ENCODE measurements at regions not wholly inside any gene's neighbourhood (a gene's known extent, or its start where the extent isn't known, plus 50 kb on each side); places are given as distances from the start of the nearest gene placed in this dataset.

DNA sequence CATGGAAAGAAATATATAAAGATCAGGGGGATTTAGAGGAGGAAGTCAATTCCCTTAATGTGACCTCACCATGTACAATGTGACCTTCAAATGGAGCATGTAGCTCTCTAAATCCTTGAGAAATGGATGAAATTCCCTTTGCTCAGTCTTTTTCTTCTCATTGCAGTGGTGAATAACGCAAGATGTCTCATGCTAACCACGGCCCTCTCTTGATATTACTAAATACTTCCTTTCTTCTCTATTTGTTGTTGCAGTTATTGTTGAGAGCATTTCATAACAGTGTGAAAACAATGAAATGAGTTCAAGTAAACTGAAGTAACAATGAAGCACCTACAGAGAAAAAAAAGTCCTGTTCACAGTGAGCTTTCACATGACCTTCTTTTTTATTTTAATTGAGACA, 55.6 kb downstream of the ZNF281 start:
- no peak for DNase-seq (ENCODE audit: low spot score)

- no peak for DNase-seq (ENCODE audit: low spot score)
These were observed 56.6 kb downstream of the ZNF281 start for GRCh38 chr1:200353232-200353631.

DNA sequence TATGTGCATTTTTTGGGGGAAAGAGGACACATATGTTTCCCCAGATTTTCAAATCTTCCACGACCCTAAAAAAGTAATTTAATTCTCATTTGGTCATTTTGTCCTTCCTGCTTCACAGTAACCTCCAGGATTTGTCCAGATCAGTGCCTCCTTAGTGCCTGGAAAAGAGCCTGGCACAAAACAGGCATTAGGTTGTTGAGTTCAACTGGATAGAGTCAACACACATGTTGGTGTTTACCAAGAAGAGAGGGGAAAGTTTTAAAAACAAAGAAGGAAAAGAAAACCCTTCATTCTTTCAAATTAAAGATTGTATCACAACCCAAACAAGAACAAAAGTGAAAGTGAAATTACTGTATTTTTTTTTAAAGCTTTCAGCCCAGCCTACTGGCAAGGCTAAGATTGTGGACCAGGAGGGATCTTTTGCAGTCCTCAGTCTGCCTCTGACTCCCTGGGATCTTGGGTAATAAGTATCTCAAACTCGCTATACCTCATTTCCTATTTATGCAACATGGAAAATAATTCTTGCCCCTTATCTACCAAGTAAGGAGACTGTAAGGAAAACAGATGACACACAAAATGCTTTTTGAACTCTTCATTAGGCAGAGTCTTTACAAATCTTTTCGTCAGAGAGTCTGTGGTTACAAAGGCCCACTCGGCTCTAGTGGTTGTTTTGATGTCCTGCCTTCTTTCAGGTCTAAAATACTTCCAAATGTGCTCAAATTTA, 57.8 kb downstream of the ZNF281 start:
- DNase-seq (ENCODE audit: low spot score) = peak; percentile 63

- no peak for DNase-seq (ENCODE audit: low spot score)
These were observed 58.4 kb downstream of the ZNF281 start for GRCh38 chr1:200351425-200351824.

DNA sequence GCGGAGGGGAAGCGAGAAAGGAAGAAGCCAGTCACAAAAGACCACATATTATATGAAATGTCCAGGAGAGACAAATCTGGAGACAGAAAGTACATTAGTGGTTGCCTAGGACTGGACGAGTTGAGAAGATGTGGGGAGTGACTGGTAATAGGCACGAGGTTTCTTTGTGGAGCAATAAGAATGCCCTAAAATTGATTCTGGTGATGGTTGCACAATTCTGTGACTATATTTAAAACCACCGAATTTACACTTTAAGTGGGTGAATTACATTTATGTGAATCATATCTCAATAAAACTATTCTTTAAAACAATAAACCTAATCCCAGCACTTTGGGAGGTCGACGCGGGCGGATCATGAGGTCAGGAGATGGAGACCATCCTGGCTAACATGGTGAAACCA, 63.1 kb downstream of the ZNF281 start:
- DNase-seq (ENCODE audit: low spot score) = peak; percentile 75

GRCh38 chr1:200345520-200345919, 64.3 kb downstream of the ZNF281 start:
- no peak for DNase-seq (ENCODE audit: low spot score)

DNA sequence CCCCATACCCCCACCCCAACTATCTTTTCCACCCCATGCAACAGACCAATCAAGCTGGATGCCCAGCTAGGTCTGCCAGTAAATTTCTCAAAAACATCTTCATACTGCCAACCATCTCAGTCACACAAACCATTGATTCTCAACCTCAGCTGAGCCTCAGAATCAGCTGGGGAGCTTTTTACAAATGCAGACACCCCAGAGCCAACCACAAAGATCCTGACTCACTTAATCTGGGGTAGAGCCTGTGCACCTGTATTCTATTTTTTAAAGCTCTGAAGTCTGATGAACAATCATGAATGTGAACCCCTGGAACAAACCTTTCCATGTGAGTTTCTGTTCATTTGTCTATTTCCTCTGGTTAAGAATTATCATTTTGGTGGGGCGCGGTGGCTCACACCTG, 66.0 kb downstream of the ZNF281 start:
- DNase-seq (ENCODE audit: low spot score) = no peak

GRCh38 chr1:200342511-200343311, 67.1 kb downstream of the ZNF281 start:
- DNase-seq (ENCODE audit: low spot score) = no peak

GRCh38 chr1:200338451-200338850, 71.4 kb downstream of the ZNF281 start:
- DNase-seq (ENCODE audit: low spot score) = no peak

- no peak for DNase-seq (ENCODE audit: low spot score)
These were observed 72.0 kb downstream of the ZNF281 start for GRCh38 chr1:200337831-200338230.

GRCh38 chr1:200337410-200337809, 72.4 kb downstream of the ZNF281 start:
- DNase-seq (ENCODE audit: low spot score) = no peak

DNA sequence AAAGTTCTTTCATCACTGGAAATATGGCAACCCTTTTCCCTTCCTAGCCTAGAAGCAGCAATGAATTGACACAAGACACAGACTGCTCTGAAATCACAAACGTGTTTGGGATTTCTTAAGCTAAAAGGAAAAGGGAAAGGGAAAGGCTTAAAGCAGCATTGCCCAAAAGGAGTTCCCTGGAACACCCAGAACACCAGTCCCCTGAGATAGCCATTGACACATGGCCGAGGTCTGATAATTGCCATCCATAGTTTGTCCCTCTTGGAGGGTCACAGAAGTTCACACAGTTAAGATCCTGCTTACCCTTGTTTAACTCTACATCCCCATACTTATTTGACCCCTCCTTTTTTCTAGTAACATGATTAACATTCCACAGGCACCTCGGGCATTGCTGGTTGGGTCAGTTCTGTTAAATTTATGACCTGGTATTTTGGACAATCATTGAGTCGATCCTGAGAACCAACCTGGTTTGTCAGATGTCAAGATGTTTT, 72.9 kb downstream of the ZNF281 start:
- DNase-seq (ENCODE audit: low spot score) = peak; percentile 44

- peak; percentile 82 for DNase-seq (ENCODE audit: low spot score)
These were observed 73.6 kb downstream of the ZNF281 start for GRCh38 chr1:200336101-200336845.

GRCh38 chr1:200334661-200335256, 75.1 kb downstream of the ZNF281 start:
- DNase-seq (ENCODE audit: low spot score) = peak; percentile 33

DNA sequence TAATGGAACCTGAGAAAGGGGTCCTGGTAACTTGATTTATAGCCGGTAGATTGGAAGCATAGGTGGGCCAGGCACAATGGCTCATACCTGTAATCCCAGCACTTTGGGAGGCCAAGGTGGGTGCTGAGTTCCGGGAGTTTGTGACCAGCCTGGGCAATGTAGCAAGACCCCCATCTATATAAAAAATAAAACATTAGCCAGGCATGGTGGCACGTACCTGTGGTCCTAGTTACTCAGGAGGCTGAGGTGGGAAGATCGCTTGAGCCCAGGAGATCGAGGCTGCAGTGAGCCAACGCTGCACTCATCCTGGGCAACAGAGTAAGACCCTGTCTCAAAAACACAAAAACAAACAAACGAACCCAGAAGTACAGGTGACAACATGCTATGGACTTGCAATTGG, 76.5 kb downstream of the ZNF281 start:
- DNase-seq (ENCODE audit: low spot score) = no peak

- no peak for DNase-seq (ENCODE audit: low spot score)
These were observed 77.1 kb downstream of the ZNF281 start for GRCh38 chr1:200332716-200333115.

- DNase-seq (ENCODE audit: low spot score) = no peak
These were observed 79.0 kb downstream of the ZNF281 start for GRCh38 chr1:200330741-200331428.

- DNase-seq (ENCODE audit: low spot score) = no peak
These were observed 80.5 kb downstream of the ZNF281 start for GRCh38 chr1:200329208-200329882.

DNA sequence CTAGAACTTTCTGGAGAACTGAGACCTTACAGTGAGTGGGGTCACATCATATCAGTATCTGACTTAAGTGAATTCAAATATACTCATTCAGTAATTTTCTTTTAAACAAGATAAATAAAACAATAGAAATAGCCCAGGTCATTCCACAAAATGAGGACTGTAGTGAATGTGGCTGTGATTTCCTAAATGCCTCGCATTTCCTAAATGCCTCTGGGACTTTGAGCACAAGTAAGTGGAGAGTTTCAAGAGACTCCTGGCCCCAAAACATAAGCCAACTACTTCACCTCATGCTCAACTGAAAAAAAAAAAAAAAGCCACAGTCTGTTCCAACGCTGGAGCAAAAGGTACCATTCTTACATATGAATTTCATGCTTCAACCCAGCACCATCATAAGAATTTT, 81.5 kb downstream of the ZNF281 start:
- DNase-seq (ENCODE audit: low spot score) = no peak

GRCh38 chr1:200323856-200324400, 85.9 kb downstream of the ZNF281 start:
- DNase-seq (ENCODE audit: low spot score) = no peak

GRCh38 chr1:200319148-200319547, 90.7 kb downstream of the ZNF281 start:
- DNase-seq (ENCODE audit: low spot score) = no peak

Data from A172 (cell line).